Fibroblast of the aortic adventitia (primary cell): ENCODE measurements at regions not wholly inside any gene's neighbourhood (a gene's known extent, or its start where the extent isn't known, plus 50 kb on each side); places are given as distances from the start of the nearest gene placed in this dataset.

Experiments
- DNase-seq: peaks from one replicate; pipeline ENCODE4 v3.0.0-alpha.2; 2010; ENCODE audit warnings: low read depth
- H3K4me3 ChIP-seq: 2 replicates; pipeline ENCODE4 v1.5.1; 2011; ENCODE audit warnings: low read depth, mild to moderate bottlenecking, control low read depth, low read length, moderate library complexity
- TF ChIP-seq, protein P1 (sequence below): IDR thresholded peaks from 2 replicates; pipeline ENCODE4 v1.5.1; 2011; ENCODE audit warnings: mild to moderate bottlenecking, low read length, control low read depth, inconsistent platforms; ENCODE audit not compliant: insufficient read depth

- no peak for DNase-seq
- H3K4me3 ChIP-seq = no peak overlapping the region
- TF ChIP-seq, protein P1, sequence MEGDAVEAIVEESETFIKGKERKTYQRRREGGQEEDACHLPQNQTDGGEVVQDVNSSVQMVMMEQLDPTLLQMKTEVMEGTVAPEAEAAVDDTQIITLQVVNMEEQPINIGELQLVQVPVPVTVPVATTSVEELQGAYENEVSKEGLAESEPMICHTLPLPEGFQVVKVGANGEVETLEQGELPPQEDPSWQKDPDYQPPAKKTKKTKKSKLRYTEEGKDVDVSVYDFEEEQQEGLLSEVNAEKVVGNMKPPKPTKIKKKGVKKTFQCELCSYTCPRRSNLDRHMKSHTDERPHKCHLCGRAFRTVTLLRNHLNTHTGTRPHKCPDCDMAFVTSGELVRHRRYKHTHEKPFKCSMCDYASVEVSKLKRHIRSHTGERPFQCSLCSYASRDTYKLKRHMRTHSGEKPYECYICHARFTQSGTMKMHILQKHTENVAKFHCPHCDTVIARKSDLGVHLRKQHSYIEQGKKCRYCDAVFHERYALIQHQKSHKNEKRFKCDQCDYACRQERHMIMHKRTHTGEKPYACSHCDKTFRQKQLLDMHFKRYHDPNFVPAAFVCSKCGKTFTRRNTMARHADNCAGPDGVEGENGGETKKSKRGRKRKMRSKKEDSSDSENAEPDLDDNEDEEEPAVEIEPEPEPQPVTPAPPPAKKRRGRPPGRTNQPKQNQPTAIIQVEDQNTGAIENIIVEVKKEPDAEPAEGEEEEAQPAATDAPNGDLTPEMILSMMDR = no peak
Observed at GRCh38 chr22:49627217-49628181, 200.2 kb downstream of the BRD1 start.

- TF ChIP-seq, protein P1 = no peak
- H3K4me3 ChIP-seq = no peak overlapping the region
- DNase-seq = no peak
Observed at GRCh38 chr22:49626361-49627216, 201.1 kb downstream of the BRD1 start.

- H3K4me3 ChIP-seq = no peak overlapping the region
- TF ChIP-seq, protein P1 = no peak
- no peak for DNase-seq
Observed at GRCh38 chr22:49624421-49625177, 203.1 kb downstream of the BRD1 start.

DNA sequence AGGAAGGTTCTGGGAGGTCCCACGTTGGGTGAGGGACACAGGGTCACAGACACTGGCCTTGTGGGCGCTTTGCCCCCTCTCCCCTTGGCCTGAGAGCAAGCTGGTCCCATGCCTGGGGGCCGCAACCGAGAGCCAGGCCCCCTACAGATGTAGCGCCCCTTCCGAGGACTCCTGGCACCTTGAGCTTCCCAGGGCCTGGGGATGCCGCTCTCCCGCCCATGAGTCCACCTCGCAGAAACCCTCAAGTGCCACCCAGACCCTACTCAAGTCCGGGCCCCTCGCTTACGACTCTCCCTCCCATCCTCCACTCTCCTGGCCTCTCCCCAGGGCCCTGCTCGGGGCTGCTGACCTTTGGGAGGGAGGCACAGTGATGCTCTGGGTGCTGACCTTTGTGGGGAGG is 204.0 kb downstream of the BRD1 start:
- H3K4me3 ChIP-seq = no peak overlapping the region
- TF ChIP-seq, protein P1 = no peak

GRCh38 chr22:49623176-49623575 is 204.5 kb downstream of the BRD1 start:
- no peak for DNase-seq
- TF ChIP-seq, protein P1 = no peak

More for the DNA sequence above, 204.0 kb downstream of the BRD1 start:
- no peak for DNase-seq

More at GRCh38 chr22:49623176-49623575, 204.5 kb downstream of the BRD1 start:
- H3K4me3 ChIP-seq = no peak overlapping the region
